ENCODE measurements at regions not wholly inside any gene's neighbourhood (a gene's known extent, or its start where the extent isn't known, plus 50 kb on each side); places are given as distances from the start of the nearest gene placed in this dataset.

- no peak for TF ChIP-seq TRIM28 (IDR thresholded peaks at IDR 0.05; ENCODE audit: borderline replicate concordance, low read length)
- no peak for TF ChIP-seq KLF7 (tag by site-specific recombination; IDR thresholded peaks at IDR 0.05; ENCODE audit: borderline replicate concordance)
- TF ChIP-seq OVOL3 (tag by site-specific recombination; IDR thresholded peaks at IDR 0.05): no peak
- no peak for TF ChIP-seq ZNF558 (tag by site-specific recombination; IDR thresholded peaks at IDR 0.05)
- TF ChIP-seq ELK4 (IDR thresholded peaks at IDR 0.05; ENCODE audit: borderline replicate concordance, low read depth, low read length): no peak
- TF ChIP-seq ZNF423 (tag by site-specific recombination; IDR thresholded peaks at IDR 0.05): no peak
- TF ChIP-seq, protein P1, sequence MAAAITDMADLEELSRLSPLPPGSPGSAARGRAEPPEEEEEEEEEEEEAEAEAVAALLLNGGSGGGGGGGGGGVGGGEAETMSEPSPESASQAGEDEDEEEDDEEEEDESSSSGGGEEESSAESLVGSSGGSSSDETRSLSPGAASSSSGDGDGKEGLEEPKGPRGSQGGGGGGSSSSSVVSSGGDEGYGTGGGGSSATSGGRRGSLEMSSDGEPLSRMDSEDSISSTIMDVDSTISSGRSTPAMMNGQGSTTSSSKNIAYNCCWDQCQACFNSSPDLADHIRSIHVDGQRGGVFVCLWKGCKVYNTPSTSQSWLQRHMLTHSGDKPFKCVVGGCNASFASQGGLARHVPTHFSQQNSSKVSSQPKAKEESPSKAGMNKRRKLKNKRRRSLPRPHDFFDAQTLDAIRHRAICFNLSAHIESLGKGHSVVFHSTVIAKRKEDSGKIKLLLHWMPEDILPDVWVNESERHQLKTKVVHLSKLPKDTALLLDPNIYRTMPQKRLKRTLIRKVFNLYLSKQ (tag by site-specific recombination; IDR thresholded peaks at IDR 0.05; ENCODE audit: borderline replicate concordance): no peak
- ChIA-PET POLR2A (interaction anchor here (1.5 kb wide), 1 partner anchor 187 kb away, joined by 3 read pairs; no protein-coding TSS in a partner anchor), CTCF (interaction anchor here (1.2 kb wide), 1 partner anchor 20 kb away, joined by 5 read pairs; no protein-coding TSS in a partner anchor)
- Histone ChIP-seq H3K9me3 (ENCODE audit: control insufficient read depth, insufficient read depth, low read depth, low read length) (no peaks in the 10 kb centered on the region), H3K4me3 (ENCODE audit: low read depth, low read length) (no peak overlapping the region), H3K27ac (ENCODE audit: extremely low read depth, low read depth, low read length) (no peak overlapping the region), H3K4me1 (ENCODE audit: control insufficient read depth, insufficient read depth, low read length) (peaks cover 15% of the 10 kb centered on the region), H3K36me3 (ENCODE audit: control insufficient read depth in 2 of 2, insufficient read depth in 1 of 2, low read length in 2 of 2) (no peaks in the 10 kb centered on the region)
These were observed 187.4 kb upstream of the ELL2 start for GRCh38 chr5:96149021-96149420.

DNA sequence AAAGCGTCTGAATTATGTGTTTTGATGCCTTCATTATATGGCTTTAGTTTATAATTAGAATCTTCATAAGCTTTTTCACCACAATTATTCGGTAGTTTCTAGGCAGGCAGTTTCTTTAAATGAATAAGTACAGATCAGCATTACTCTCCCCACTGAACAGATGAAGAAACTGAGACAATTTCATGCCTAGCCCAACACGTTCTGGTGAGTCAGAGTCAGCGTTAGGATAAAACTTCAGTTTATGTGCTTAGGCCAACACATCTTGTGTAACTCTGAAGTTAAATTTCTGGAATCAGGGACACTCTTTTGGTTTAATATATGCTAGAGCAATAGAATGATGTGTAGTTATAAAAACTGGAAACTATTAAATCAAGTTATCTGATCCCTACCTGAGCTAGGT lies 186.7 kb upstream of the ELL2 start:
- POLR2A ChIA-PET: no interaction called here
- Histone ChIP-seq H3K27ac (ENCODE audit: extremely low read depth, low read depth, low read length) (no peak overlapping the region), H3K4me1 (ENCODE audit: control insufficient read depth, insufficient read depth, low read length) (peaks cover 15% of the 10 kb centered on the region), H3K9me3 (ENCODE audit: control insufficient read depth, insufficient read depth, low read depth, low read length) (no peaks in the 10 kb centered on the region), H3K36me3 (ENCODE audit: control insufficient read depth in 2 of 2, insufficient read depth in 1 of 2, low read length in 2 of 2) (no peaks in the 10 kb centered on the region), H3K4me3 (ENCODE audit: low read depth, low read length) (no peak overlapping the region)
- CTCF ChIA-PET: interaction anchor here (0.6 kb wide), 1 partner anchor 1137 kb away, joined by 4 read pairs; no protein-coding TSS in a partner anchor
- no peak for TF ChIP-seq ZNF501 (tag by site-specific recombination; IDR thresholded peaks at IDR 0.05)
- TF ChIP-seq RBAK (tag by site-specific recombination; IDR thresholded peaks at IDR 0.05): no peak
- TF ChIP-seq ZNF18 (tag by site-specific recombination; IDR thresholded peaks at IDR 0.05): no peak
- no peak for TF ChIP-seq ZNF488 (tag by site-specific recombination; IDR thresholded peaks at IDR 0.05)
- TF ChIP-seq, protein P2, sequence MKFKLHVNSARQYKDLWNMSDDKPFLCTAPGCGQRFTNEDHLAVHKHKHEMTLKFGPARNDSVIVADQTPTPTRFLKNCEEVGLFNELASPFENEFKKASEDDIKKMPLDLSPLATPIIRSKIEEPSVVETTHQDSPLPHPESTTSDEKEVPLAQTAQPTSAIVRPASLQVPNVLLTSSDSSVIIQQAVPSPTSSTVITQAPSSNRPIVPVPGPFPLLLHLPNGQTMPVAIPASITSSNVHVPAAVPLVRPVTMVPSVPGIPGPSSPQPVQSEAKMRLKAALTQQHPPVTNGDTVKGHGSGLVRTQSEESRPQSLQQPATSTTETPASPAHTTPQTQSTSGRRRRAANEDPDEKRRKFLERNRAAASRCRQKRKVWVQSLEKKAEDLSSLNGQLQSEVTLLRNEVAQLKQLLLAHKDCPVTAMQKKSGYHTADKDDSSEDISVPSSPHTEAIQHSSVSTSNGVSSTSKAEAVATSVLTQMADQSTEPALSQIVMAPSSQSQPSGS (tag by site-specific recombination; IDR thresholded peaks at IDR 0.05; ENCODE audit: low read depth): no peak
- TF ChIP-seq, protein P3, sequence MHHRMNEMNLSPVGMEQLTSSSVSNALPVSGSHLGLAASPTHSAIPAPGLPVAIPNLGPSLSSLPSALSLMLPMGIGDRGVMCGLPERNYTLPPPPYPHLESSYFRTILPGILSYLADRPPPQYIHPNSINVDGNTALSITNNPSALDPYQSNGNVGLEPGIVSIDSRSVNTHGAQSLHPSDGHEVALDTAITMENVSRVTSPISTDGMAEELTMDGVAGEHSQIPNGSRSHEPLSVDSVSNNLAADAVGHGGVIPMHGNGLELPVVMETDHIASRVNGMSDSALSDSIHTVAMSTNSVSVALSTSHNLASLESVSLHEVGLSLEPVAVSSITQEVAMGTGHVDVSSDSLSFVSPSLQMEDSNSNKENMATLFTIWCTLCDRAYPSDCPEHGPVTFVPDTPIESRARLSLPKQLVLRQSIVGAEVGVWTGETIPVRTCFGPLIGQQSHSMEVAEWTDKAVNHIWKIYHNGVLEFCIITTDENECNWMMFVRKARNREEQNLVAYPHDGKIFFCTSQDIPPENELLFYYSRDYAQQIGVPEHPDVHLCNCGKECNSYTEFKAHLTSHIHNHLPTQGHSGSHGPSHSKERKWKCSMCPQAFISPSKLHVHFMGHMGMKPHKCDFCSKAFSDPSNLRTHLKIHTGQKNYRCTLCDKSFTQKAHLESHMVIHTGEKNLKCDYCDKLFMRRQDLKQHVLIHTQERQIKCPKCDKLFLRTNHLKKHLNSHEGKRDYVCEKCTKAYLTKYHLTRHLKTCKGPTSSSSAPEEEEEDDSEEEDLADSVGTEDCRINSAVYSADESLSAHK (tag by site-specific recombination; IDR thresholded peaks at IDR 0.05): no peak
- no peak for TF ChIP-seq ZNF530 (tag by site-specific recombination; IDR thresholded peaks at IDR 0.05; ENCODE audit: low read depth)
- TF ChIP-seq ZNF785 (tag by site-specific recombination; IDR thresholded peaks at IDR 0.05): no peak
- TF ChIP-seq ZNF843 (tag by site-specific recombination; IDR thresholded peaks at IDR 0.05): no peak
- no peak for TF ChIP-seq ZNF677 (tag by site-specific recombination; IDR thresholded peaks at IDR 0.05)
- TF ChIP-seq ZNF16 (tag by site-specific recombination; IDR thresholded peaks at IDR 0.05; ENCODE audit: low read depth): no peak
- TF ChIP-seq, protein P4, sequence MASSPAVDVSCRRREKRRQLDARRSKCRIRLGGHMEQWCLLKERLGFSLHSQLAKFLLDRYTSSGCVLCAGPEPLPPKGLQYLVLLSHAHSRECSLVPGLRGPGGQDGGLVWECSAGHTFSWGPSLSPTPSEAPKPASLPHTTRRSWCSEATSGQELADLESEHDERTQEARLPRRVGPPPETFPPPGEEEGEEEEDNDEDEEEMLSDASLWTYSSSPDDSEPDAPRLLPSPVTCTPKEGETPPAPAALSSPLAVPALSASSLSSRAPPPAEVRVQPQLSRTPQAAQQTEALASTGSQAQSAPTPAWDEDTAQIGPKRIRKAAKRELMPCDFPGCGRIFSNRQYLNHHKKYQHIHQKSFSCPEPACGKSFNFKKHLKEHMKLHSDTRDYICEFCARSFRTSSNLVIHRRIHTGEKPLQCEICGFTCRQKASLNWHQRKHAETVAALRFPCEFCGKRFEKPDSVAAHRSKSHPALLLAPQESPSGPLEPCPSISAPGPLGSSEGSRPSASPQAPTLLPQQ (tag by site-specific recombination; IDR thresholded peaks at IDR 0.05): no peak
- no peak for TF ChIP-seq ZNF404 (tag by site-specific recombination; IDR thresholded peaks at IDR 0.05)
- no peak for TF ChIP-seq YY2 (tag by site-specific recombination; IDR thresholded peaks at IDR 0.05)
- no peak for TF ChIP-seq ZNF362 (tag by site-specific recombination; IDR thresholded peaks at IDR 0.05)
